ENCODE measurements at regions not wholly inside any gene's neighbourhood (a gene's known extent, or its start where the extent isn't known, plus 50 kb on each side); places are given as distances from the start of the nearest gene placed in this dataset.

- in situ Hi-C loops (cut with MboI) (no loop called here), intact Hi-C loops (cut with micrococcal nuclease) (no loop called here)
- H3K9me3 ChIP-seq (replicated peaks; ENCODE audit: control insufficient read depth, insufficient read depth, low read depth, low read length), result no peaks in the 10 kb centered on the region
- no TSS peak for BruUV-seq (replicated peaks)
- H3K4me1 ChIP-seq (replicated peaks in 1 of 2; ENCODE audit: control insufficient read depth in 2 of 2, insufficient read depth in 2 of 2, low read length in 2 of 2), result no peaks in the 10 kb centered on the region
- ATAC-seq, result no peak
- no peak overlapping the region for H2AFZ ChIP-seq (ENCODE audit: low read depth, low read length)
- DNase-seq (ENCODE audit: extremely low read depth in 1 of 4, low spot score in 3 of 4), result no peak
- no peak overlapping the region for H3K27ac ChIP-seq (ENCODE audit: extremely low read depth, low read depth, low read length)
- POLR2A ChIA-PET, result no interaction called here
- no peaks in the 10 kb centered on the region for H3K36me3 ChIP-seq (ENCODE audit: control insufficient read depth, insufficient read depth, low read length)
- CTCF ChIA-PET (ENCODE audit: low intra/inter-chr PET ratio), result no interaction called here
- H3K4me2 ChIP-seq (ENCODE audit: insufficient read depth, low read length), result no peak overlapping the region
- no peaks in the 10 kb centered on the region for H3K79me2 ChIP-seq (ENCODE audit: control insufficient read depth, insufficient read depth, low read length)
- no peaks in the 10 kb centered on the region for H3K27me3 ChIP-seq (ENCODE audit: control insufficient read depth in 2 of 2, insufficient read depth in 2 of 2, low read length in 2 of 2)
- H3K9me1 ChIP-seq (ENCODE audit: control insufficient read depth, insufficient read depth, low read length), result no peaks in the 10 kb centered on the region
- H3K9ac ChIP-seq (ENCODE audit: insufficient read depth in 1 of 2, low read depth in 2 of 2, low read length in 2 of 2), result no peak overlapping the region
- no peak for FAIRE-seq
- WGBS (ENCODE audit: insufficient coverage, low coverage, missing lambda C conversion rate), result 0% methylated on average over 8 of the region's 10 CpGs
- H3K4me3 ChIP-seq, result no peak overlapping the region
- TF ChIP-seq E2F4 (CRISPR knock-in tag; IDR thresholded peaks at IDR 0.05; ENCODE audit: low read depth) (no peak), ESRRA (IDR thresholded peaks at IDR 0.05; ENCODE audit: borderline replicate concordance, low read depth) (no peak), NR2F6 (CRISPR knock-in tag; IDR thresholded peaks at IDR 0.05) (no peak), RFX7 (CRISPR knock-in tag; IDR thresholded peaks at IDR 0.05) (no peak), NFATC3 (IDR thresholded peaks at IDR 0.05) (no peak), PCBP2 (IDR thresholded peaks at IDR 0.05; ENCODE audit: low read depth, low read length, poor library complexity, severe bottlenecking) (no peak), ELF1 (tag; IDR thresholded peaks at IDR 0.05) (no peak), ZNF12 (CRISPR knock-in tag; IDR thresholded peaks at IDR 0.05) (no peak), ZKSCAN1 (IDR thresholded peaks at IDR 0.05; ENCODE audit: low read depth, low read length) (no peak), ZNF699 (CRISPR knock-in tag; IDR thresholded peaks at IDR 0.05; ENCODE audit: insufficient replicate concordance) (no peak), PURB (CRISPR knock-in tag; IDR thresholded peaks at IDR 0.05; ENCODE audit: low read depth) (no peak)
- H4K20me1 ChIP-seq (replicated peaks; ENCODE audit: control insufficient read depth, insufficient read depth, low read length), result no peaks in the 10 kb centered on the region
These were observed 277.9 kb downstream of the ADGRA3 start for GRCh38 chr4:22237846-22238494.

Data from K562 (cell line).